ENCODE measurements at regions not wholly inside any gene's neighbourhood (a gene's known extent, or its start where the extent isn't known, plus 50 kb on each side); places are given as distances from the start of the nearest gene placed in this dataset.

DNA sequence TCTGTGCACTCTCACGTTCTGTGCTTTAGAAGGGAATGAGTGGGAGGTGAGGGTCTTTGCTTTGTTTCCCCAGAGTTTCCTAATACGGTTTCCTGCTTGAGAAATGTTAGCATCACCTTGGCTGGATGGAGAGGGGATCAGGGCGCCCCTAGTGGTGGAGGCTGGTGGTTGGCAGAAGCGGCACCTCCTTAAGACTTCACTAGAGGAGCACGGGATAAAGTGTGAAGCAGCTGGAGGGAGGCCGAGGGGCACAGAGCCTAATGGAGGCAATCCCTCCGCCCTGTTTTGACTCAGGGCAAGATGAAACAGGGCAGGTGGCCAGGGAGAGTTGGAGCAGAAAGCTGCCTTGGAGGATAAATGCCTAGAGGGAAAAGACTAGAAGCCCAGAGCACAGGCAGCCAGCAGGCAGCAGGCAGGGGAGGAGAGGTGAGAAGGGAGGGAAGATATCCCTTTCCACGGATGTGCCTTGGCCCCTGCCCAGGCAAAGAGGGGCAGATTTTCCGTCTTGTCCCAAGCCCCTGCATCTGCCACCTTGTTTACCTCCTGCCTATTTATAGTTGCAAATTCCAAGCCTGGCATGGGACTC, 56.0 kb upstream of the BTRC start:
- peak; percentile 48 for DNase-seq (ENCODE audit: low spot score)

DNA sequence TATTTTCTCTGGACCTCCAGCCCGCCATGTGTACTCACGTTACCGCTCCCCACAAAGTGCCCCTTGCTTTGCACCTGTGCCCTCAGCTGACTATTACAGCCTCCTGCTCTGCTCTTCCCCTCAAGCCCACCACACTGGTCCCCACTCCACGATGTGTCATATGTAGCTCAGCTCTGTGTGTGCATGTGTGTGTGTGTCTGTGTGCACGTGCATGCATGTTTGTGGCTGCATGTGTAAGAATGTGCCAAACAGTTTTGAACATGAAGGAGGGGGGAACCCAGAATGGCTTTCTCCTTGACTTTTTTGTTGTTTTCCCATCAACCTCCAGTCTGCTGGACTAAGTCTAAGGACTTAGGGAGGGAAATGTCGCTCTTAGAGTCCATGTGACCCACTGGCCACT, 54.8 kb upstream of the BTRC start:
- no peak for DNase-seq (ENCODE audit: low spot score)

DNA sequence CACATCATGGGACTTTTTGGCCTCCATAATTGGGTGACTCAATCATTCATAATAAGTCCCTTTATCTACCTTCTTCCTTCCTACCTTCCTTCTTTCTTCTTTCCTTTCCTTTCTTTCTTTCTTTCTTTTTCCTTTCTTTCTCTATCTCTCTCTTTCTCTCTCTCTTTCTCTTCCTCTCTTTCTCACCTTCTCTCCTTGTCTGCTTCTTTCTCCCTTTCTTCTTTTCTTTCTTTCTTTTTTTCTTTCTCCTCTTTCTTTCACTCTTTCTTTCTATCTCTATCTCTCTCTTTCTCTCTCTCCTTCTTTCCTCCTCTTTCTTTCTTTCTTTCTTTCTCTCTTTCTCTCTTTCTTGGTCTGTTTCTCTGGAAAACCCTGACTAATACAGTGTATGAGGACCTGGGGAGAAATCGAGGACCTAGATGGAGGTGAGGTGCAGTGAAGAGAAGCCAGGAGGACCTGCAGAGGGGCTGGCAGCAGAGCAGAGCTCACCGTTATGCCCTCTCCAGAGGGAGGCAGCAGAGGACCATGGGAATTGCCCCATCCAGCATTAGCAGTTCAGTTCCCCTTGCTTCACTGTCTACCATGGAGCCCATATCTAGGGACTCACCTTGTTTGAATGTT, 52.7 kb upstream of the BTRC start:
- peak; percentile 67 for DNase-seq (ENCODE audit: low spot score)

GRCh38 chr10:101303087-101303703, 50.8 kb upstream of the BTRC start:
- DNase-seq (ENCODE audit: low spot score): no peak
